Dermis blood vessel endothelial cell (primary cell): ENCODE measurements at regions not wholly inside any gene's neighbourhood (a gene's known extent, or its start where the extent isn't known, plus 50 kb on each side); places are given as distances from the start of the nearest gene placed in this dataset.
"Not testable (repeated sequence)": the region's sequence is repeated elsewhere in the genome, so short reads cannot be mapped to it uniquely, and the experiment has no call there.

Source experiments
- DNase-seq: peaks from one replicate; pipeline ENCODE4 v3.0.0; 2010

- no peak for DNase-seq
Measured at GRCh38 chr5:57394421-57395210, 88.0 kb downstream of the ACTBL2 start.

- DNase-seq, result peak; percentile 43
Measured at GRCh38 chr5:57386958-57387357, 95.7 kb downstream of the ACTBL2 start.

- peak; percentile 94 for DNase-seq
Measured at GRCh38 chr5:57383093-57383861, 99.3 kb downstream of the ACTBL2 start.

- no peak for DNase-seq
Measured at GRCh38 chr5:57382655-57383054, 100.0 kb downstream of the ACTBL2 start.

GRCh38 chr5:57370376-57370775, 112.2 kb downstream of the ACTBL2 start:
- DNase-seq, result no peak

- no peak for DNase-seq
Measured at GRCh38 chr5:57368010-57368409, 114.6 kb downstream of the ACTBL2 start.

- no peak for DNase-seq
Measured at GRCh38 chr5:57366744-57367143, 115.9 kb downstream of the ACTBL2 start.

GRCh38 chr5:57362951-57363350, 119.7 kb downstream of the ACTBL2 start:
- no peak for DNase-seq

- no peak for DNase-seq
Measured at GRCh38 chr5:57360871-57361270, 121.7 kb downstream of the ACTBL2 start.

- DNase-seq, result no peak
Measured at GRCh38 chr5:57358796-57359592, 123.6 kb downstream of the ACTBL2 start.

- not testable (repeated sequence) for DNase-seq
Measured at GRCh38 chr5:57356850-57357249, 125.8 kb downstream of the ACTBL2 start.

- DNase-seq, result no peak
Measured at GRCh38 chr5:57349214-57349613, 133.4 kb downstream of the ACTBL2 start.

GRCh38 chr5:57348376-57349140, 134.1 kb downstream of the ACTBL2 start:
- no peak for DNase-seq

GRCh38 chr5:57346328-57346727, 136.3 kb downstream of the ACTBL2 start:
- DNase-seq, result no peak

GRCh38 chr5:57341380-57341979, 141.1 kb downstream of the ACTBL2 start:
- DNase-seq, result no peak

GRCh38 chr5:57340681-57341080, 141.9 kb downstream of the ACTBL2 start:
- no peak for DNase-seq

- no peak for DNase-seq
Measured at GRCh38 chr5:57339521-57339920, 143.1 kb downstream of the ACTBL2 start.

GRCh38 chr5:57338868-57339340, 143.7 kb downstream of the ACTBL2 start:
- no peak for DNase-seq

- peak; percentile 66 for DNase-seq
Measured at GRCh38 chr5:57338068-57338867, 144.3 kb downstream of the ACTBL2 start.

GRCh38 chr5:57335092-57335660, 147.4 kb downstream of the ACTBL2 start:
- peak; percentile 31 for DNase-seq

GRCh38 chr5:57334475-57334874, 148.1 kb downstream of the ACTBL2 start:
- peak; percentile 32 for DNase-seq
